KOPT-K1 (cell line): ENCODE measurements at regions not wholly inside any gene's neighbourhood (a gene's known extent, or its start where the extent isn't known, plus 50 kb on each side); places are given as distances from the start of the nearest gene placed in this dataset.
"Not testable (repeated sequence)": the region's sequence is repeated elsewhere in the genome, so short reads cannot be mapped to it uniquely, and the experiment has no call there.

Experiments
- H3K27ac ChIP-seq: fragments of 200-600 bp; sonication (generic); 2 replicates; pipeline ENCODE4 v1.5.1; 2016; ENCODE audit warnings: antibody characterized with exemption, mild to moderate bottlenecking, low read depth, low read length; ENCODE audit not compliant: poor library complexity, severe bottlenecking
- H3K36me3 ChIP-seq: fragments of 200-600 bp; sonication (generic); 2 replicates; pipeline ENCODE4 v1.5.1; 2017; ENCODE audit warnings: antibody characterized with exemption, mild to moderate bottlenecking, low read length, moderate library complexity; ENCODE audit not compliant: insufficient read depth
- H3K9me3 ChIP-seq: fragments of 200-600 bp; sonication (generic); 2 replicates; pipeline ENCODE4 v1.5.1; 2017; ENCODE audit warnings: antibody characterized with exemption, low read length, mild to moderate bottlenecking; ENCODE audit not compliant: insufficient read depth, poor library complexity, severe bottlenecking

DNA sequence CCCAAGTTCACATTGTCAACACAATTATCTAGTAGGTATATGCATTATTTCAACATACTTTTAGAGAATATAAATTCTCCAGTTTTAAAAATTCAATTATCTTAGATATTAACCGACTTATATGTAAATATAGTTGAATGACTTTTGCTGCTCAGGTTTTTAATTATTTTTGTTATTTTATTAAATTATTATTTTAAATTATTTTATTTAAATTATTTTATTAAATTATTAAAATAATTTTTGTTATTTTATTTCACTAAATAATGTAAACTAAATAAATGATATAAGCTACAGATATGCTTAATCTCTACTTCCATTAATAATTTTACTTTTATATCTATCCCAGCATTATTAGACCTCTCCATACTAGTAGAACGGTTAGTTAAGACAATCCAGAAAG lies 544.3 kb upstream of the ARRDC3 start:
- H3K9me3 ChIP-seq, result no peaks in the 10 kb centered on the region
- no peak overlapping the region for H3K27ac ChIP-seq
- H3K36me3 ChIP-seq, result no peaks in the 10 kb centered on the region

DNA sequence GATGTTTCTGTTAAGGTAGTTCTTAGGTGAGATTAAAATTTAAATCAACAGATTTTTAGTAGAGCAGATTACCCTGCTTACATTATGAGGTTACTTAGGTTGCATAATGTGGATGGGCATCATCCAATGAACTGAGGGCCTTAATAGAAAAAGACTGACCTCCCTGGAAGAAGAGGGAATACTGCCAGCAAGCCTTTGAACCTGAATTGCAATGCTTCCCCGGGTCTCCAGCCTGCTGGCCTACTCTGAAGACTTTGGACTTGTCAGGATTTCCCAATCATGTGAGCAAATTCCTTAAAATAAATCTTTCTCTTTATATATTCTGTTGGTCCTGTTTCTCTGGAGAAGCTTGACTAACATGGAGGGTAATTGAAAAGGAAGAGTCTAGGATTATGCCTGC lies 542.1 kb upstream of the ARRDC3 start:
- no peaks in the 10 kb centered on the region for H3K36me3 ChIP-seq
- H3K9me3 ChIP-seq, result no peaks in the 10 kb centered on the region
- H3K27ac ChIP-seq, result no peak overlapping the region

DNA sequence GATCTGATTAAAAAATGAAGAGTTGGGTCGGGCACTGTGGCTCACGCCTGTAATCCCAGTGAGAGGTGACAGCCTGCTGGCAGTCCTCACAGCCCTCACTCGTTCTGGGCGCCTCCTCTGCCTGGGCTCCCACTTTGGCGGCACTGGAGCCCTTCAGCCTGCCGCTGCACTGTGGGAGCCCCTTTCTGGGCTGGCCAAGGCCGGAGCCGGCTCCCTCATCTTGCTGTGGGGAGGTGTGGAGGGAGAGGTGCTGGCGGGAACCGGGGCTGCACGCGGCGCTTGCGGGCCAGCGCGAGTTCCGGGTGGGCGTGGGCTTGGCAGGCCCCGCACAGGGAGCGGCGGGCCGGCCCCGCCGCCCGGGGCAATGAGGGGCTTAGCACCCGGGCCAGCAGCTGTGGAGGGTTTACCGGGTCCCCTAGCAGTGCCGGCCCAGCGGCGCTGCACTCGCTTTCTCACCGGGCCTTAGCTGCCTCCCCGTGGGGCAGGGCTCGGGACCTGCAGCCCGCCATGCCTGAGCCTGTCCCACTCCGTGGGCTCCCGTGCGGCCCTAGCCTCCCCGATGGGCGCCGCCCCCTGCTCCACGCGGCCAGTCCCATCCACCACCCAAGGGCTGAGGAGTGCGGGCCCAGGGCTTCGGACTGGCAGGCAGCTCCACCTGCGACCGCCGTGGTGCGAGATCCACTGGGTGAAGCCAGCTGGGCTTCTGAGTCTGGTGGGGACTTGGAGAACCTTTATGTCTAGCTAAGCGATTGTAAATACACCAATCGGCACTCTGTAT lies 534.1 kb upstream of the ARRDC3 start:
- not testable (repeated sequence) for H3K36me3 ChIP-seq, H3K9me3 ChIP-seq

DNA sequence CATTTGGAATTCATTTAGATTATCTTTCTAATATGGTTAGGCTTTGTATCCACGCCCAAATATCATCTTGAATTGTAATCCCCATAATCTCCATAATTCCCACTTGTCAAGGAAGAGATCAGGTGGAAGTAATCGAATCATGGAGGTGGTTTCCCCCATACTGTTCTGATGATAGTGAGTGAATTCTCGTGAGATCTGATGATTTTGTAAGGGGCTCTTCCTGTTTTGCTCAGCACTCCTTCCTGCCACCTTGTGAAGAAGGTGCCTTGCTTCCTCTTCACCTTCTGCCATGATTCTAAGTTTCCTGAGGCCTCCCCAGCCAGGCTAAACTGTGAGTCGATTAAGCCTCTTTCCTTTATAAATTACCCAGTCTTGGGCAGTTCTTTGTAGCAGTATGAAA lies 527.5 kb upstream of the ARRDC3 start:
- no peaks in the 10 kb centered on the region for H3K36me3 ChIP-seq
- H3K27ac ChIP-seq, result no peak overlapping the region

More for the DNA sequence above, 534.1 kb upstream of the ARRDC3 start:
- H3K27ac ChIP-seq, result not testable (repeated sequence)

DNA sequence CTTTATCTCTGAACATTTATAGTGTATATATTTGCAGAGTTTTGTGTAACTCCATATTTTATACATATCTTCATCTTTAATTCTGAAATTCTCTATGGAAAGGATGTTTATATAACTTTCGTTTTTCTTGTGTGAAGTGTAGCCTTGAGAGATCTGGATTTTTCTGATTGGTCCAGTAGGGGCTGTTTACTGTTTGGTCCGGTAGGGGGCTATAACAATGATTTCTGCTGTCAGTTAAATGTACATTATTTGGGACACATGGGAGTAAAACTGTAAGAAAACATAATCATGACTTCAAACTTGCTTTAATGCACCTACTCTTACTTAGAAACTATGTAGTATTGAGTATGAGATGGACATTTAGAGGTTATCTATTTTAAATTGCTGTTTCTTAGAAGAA lies 527.1 kb upstream of the ARRDC3 start:
- no peaks in the 10 kb centered on the region for H3K36me3 ChIP-seq
- H3K27ac ChIP-seq, result no peak overlapping the region
- H3K9me3 ChIP-seq, result no peaks in the 10 kb centered on the region

More for the DNA sequence above, 527.5 kb upstream of the ARRDC3 start:
- H3K9me3 ChIP-seq, result no peaks in the 10 kb centered on the region

DNA sequence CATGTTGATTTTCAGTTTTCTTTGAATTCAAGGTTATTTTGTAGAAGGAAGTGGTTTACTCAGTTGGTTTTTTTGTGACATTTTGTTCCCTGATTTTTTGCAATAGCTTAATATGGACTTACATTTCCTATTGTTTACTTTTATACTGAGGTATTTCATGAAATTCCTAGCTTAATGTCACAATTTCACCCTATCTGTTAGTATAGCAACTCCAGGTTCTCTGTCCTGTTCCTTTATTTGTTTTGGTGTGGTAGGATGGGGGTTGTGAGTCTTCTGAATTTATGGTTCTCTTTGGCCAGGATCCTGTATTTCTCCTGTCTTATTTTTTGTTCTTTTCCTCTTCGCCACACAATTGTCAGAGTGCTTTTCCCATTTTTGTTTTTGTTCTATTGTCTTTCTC lies 523.4 kb upstream of the ARRDC3 start:
- H3K36me3 ChIP-seq, result no peaks in the 10 kb centered on the region
- no peaks in the 10 kb centered on the region for H3K9me3 ChIP-seq
- H3K27ac ChIP-seq, result no peak overlapping the region

DNA sequence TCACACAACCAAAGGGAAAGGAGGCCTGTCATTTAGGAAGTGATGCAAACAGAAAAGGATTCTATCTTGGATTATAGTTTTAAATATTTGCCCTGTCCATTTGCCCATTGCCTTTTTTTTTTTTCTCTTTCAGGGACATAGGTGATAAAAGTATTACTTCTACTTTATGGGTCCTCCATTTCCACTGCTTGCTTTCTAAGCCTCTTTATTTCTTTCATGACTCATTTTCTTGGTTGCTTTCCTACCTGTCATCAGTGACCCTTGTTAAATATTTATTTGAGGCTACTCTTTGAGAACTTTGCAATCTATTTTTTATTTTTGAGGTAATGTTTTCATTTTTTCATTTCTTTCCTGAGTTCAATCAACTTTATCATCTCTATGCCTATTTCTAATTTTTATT lies 522.9 kb upstream of the ARRDC3 start:
- Histone ChIP-seq H3K36me3 (no peaks in the 10 kb centered on the region), H3K9me3 (no peaks in the 10 kb centered on the region), H3K27ac (no peak overlapping the region)

DNA sequence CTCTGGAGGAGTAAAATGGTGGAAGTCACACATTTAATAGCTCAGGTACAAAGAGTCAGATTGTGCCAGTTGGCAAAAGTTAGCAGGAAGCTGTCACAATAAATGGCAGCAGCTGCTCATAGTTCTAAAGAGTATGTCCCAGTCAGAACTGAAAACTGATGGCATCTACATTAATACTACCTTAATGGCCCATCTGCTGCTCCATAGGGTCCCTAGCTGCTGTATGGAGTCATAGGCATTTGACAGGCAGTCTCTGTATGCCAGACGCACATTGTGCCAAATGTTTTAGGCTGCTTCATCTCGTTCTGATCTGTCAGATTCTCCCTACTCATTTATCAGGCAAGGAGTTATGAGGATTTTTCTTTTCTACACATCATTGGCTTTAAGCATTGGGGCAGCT lies 515.8 kb upstream of the ARRDC3 start:
- no peaks in the 10 kb centered on the region for H3K36me3 ChIP-seq

DNA sequence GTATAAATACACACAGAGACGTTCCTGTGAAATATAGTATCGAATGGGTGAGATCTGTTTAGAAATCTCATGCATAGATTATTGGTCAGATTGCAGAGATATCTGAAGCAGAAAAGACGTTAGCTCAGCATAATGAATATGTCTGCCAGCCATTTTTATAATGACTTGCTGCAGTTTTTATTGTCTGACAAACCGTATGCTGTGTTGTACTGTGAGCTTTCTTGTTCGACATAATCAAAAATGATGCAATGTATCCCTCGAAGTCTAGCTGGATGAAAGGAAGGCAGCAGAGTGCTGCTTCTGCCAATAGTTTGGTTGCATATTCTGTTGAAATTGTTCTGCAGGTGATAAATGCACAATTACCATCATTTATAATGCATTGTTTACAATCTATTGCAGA lies 514.9 kb upstream of the ARRDC3 start:
- no peak overlapping the region for H3K27ac ChIP-seq
- no peaks in the 10 kb centered on the region for H3K9me3 ChIP-seq
- no peaks in the 10 kb centered on the region for H3K36me3 ChIP-seq

More for the DNA sequence above, 515.8 kb upstream of the ARRDC3 start:
- no peak overlapping the region for H3K27ac ChIP-seq
- no peaks in the 10 kb centered on the region for H3K9me3 ChIP-seq

DNA sequence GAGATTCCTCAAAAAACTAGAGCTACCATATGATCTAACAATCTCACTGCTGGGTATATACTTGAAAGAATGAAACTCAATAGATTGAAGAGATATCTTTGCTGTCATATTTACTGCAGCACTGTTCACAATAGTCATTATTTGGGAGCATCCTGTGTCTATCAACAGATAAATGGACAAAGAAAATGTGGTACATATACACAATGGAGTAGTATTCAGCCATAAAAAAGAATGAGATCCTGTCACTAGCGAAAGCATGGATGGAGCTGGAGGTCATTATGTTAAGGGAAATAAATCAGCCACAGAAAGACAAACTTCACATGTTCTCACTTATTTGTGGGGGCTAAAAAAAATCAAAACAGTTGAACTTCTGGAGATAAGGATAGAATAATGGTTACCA lies 505.7 kb upstream of the ARRDC3 start:
- Histone ChIP-seq H3K36me3 (no peaks in the 10 kb centered on the region), H3K27ac (no peak overlapping the region), H3K9me3 (no peaks in the 10 kb centered on the region)

DNA sequence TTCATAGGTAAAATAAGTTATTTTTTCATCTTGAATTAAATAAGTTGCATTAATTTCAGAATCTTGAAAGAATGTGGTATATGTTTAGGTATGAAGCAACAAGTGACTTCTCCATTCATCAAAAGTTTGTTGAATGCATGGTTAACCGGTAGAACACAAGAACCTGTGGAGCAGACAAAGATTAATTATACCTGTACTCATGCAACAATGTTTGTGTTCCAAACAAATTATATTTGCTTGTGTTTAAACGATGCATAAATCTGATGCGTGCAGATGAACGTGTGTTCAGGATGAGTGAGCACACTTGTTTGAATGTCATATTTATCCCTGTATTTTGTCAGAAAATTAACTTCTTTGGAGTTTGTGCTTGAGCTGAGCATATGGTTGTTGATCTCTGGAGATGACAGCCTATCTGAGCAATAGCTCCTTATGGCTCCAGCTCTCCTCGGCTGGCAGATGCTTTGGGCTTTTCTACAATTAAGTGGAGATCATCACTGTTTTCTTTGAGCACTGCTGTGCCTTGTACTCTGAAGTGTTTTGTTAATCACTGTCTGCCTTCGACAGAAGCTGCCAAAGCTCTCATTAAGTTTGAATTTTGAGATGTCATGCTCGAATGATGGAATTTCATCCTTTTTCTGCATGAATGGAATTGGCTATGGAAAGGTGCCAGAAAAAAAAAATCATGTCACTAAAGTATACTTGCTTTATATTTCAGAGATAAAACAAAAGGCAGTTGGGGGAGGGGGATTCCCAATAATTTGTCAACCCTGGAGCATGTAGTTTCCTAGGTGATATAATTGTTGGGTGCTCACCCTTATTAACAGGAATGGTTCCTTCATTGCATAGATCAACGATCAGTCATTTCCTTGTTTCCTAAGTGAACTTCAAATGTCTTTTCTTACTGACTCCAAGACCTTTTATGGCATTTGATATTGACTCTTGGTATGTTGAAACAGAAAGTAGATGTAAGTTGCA lies 502.5 kb upstream of the ARRDC3 start:
- H3K9me3 ChIP-seq, result no peaks in the 10 kb centered on the region
- no peak overlapping the region for H3K27ac ChIP-seq
- H3K36me3 ChIP-seq, result no peaks in the 10 kb centered on the region

DNA sequence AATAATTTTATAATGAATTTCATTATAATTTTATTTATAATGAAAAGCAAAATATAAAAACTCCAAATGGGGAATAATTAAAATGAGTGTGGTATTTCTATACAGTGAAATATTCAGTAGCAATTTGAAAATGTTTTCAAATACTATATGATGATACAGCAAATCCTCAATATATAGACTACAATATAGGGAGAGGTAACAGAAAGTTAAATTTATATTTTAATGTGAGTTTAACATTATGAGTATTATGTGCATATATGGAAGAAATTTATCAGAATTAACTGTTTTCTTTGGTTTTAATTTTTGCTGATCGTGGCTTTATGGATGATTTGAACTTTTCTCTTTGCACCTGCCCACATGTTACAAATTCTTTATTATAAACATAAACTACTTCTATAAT lies 500.9 kb upstream of the ARRDC3 start:
- no peak overlapping the region for H3K27ac ChIP-seq
- no peaks in the 10 kb centered on the region for H3K9me3 ChIP-seq

DNA sequence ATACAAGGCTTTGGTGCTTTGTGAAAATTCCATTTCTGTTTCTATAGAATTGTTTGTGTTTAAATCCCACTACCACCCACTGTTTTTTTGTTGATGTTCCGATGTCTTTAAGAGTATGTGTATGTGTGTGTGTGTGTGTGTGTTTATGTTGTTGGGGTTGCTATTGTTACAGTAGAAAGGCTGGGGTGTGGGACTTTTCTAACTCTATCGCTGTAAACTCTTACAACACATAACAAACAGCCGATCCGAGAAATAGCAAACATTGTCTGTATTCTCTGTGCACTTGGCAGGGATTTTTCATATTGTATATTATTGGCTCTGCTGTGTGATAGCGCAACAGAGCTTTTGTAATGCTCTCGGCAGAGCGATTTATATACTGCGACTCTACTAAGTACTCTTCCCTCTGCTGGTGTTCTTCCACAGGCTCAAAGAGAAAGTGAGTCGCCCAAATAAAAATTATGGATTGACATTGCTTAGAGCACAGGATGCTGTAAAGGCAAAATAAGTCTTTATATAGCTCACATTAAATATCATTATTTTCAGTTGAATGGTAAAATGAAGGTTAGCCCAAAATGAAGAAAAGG lies 492.2 kb upstream of the ARRDC3 start:
- Histone ChIP-seq H3K9me3 (no peaks in the 10 kb centered on the region), H3K36me3 (no peaks in the 10 kb centered on the region), H3K27ac (no peak overlapping the region)

More for the DNA sequence above, 500.9 kb upstream of the ARRDC3 start:
- H3K36me3 ChIP-seq, result no peaks in the 10 kb centered on the region

DNA sequence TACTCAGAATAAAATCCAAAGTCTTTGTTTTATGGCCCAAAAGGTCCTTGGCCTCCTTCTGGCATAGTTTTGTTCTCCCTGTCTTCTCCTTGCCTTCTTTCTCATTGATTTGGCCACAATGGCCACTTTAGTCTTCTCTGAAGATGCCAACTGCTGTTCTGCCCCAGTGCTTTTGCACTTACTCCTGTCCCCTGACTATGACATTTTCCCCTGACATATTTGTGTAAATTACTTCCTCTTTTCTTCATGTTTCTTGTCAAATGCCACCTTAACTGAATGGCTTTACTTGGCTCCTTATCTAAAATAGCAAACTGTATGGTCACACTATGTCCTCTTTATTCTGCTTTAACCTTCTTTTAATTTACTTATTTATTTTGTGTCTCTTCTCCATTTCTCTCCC lies 484.7 kb upstream of the ARRDC3 start:
- no peak overlapping the region for H3K27ac ChIP-seq
- H3K36me3 ChIP-seq, result no peaks in the 10 kb centered on the region
- H3K9me3 ChIP-seq, result no peaks in the 10 kb centered on the region

DNA sequence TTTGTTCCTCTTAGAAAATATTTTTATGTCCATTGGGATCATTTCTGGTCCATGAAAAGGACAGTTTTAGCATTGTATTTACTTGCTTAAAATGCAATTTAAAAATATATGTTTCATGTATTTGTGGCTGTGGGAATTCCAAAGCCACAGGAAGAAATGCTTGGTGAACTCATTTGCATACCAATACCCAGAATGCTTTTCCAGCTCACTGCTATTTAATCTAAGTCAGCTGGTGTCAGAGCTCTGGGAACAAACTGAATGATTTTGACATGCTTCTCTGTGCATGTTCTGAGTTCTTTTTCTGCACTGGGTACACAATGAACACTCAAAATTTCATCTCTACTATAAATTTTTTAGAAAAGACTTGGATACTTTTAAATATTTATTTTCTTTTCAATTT lies 482.8 kb upstream of the ARRDC3 start:
- no peaks in the 10 kb centered on the region for H3K9me3 ChIP-seq
- H3K27ac ChIP-seq, result no peak overlapping the region
- H3K36me3 ChIP-seq, result no peaks in the 10 kb centered on the region
